ENCODE measurements at regions not wholly inside any gene's neighbourhood (a gene's known extent, or its start where the extent isn't known, plus 50 kb on each side); places are given as distances from the start of the nearest gene placed in this dataset.

GRCh38 chr16:79814124-79814523, 213.6 kb upstream of the MAF start:
- in situ Hi-C loops (cut with HindIII; ENCODE audit: low sequenced_read_pairs): no loop called here

GRCh38 chr16:79811541-79811940, 211.0 kb upstream of the MAF start:
- in situ Hi-C loops (cut with HindIII; ENCODE audit: low sequenced_read_pairs): no loop called here

GRCh38 chr16:79810449-79811189, 210.1 kb upstream of the MAF start:
- in situ Hi-C loops (cut with HindIII; ENCODE audit: low sequenced_read_pairs): no loop called here

DNA sequence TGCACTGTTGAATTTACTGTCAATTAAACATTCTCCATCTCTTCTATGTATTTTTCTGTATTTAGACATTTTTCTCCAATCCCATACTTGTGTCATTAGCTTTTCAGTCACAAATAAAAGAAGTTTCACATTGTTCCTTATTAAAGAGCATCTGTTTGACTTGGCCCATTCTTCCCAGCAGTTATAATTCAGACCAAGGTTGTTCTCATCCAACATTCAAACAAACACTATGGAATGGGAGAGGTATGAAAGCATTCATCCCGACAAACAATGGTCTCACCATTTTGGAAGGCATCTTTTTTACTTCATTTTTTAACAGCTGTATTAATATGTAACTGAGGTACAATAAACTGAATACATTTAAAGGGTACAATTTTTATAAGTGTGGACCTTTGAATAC, 208.8 kb upstream of the MAF start:
- in situ Hi-C loops (cut with HindIII; ENCODE audit: low sequenced_read_pairs): no loop called here

DNA sequence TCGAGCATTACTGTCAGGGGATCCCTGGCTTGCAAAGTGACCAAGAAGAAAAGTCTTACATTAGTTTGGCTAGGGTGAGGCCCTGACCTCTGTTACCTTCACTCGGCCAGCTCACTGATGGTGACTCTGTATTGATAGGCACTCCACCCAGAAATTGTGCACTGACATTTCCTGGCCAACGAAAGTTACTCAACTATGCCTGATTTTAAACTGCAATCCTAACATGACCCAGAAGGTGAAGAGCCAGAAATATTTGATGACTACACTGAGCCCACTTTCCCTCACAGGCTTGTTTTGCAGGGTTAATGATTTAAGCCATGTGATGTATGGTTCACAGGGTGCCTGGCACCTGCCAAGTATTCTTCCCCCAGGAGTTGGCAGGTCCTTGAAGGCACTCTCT, 208.2 kb upstream of the MAF start:
- in situ Hi-C loops (cut with HindIII; ENCODE audit: low sequenced_read_pairs): no loop called here

DNA sequence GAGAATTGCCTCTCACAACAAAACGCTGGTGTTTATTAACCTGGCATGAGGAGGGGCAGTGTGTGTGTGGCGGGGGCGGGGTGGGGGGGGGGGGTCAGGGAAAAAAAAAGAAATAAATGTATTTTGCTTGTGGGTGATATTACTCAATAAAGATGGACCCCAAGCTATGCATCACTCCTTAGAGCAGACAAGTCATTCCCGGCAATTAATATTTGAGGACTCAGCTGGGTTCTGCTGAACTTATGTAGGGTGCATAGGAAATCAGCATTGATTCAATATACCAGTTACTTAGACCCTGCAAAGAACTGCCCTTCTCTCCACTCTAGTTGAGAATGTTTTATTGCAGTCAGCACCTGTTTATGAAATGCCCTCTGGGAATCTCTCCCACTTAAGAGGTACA, 206.2 kb upstream of the MAF start:
- in situ Hi-C loops (cut with HindIII; ENCODE audit: low sequenced_read_pairs): no loop called here

- in situ Hi-C loops (cut with HindIII; ENCODE audit: low sequenced_read_pairs): no loop called here
These were observed 205.1 kb upstream of the MAF start for GRCh38 chr16:79805621-79806020.

GRCh38 chr16:79801646-79802045, 201.1 kb upstream of the MAF start:
- in situ Hi-C loops (cut with HindIII; ENCODE audit: low sequenced_read_pairs): no loop called here

DNA sequence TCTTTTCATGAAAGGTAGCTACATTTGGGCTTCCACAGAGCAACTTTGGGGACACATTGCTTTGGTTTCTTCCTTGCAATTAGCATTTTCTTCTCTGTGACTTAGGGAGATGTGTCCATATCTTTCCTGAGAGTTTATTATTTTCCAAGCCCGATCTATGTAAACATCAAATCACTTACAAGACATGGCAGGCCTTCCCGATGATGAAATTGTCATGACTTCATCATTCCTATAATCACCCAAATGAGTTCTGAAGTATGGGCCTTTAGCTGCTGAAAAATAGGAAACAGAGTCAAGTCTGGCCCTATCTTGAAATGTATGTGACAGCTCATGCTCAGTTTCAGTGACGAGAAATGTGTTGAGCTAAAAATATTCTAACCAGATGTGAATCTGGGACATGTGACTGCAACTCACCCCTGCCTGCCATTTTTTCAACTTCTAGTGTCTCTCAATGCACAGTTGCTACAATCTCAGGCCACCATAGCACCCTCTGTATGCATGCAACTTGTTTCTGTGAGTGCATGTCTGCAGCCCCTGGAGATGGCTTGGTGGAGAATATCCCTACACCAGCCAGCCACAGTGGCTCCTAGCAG, 199.6 kb upstream of the MAF start:
- in situ Hi-C loops (cut with HindIII; ENCODE audit: low sequenced_read_pairs): no loop called here

GRCh38 chr16:79798416-79799053, 198.0 kb upstream of the MAF start:
- in situ Hi-C loops (cut with HindIII; ENCODE audit: low sequenced_read_pairs): no loop called here

- in situ Hi-C loops (cut with HindIII; ENCODE audit: low sequenced_read_pairs): no loop called here
These were observed 196.9 kb upstream of the MAF start for GRCh38 chr16:79797486-79797885.

DNA sequence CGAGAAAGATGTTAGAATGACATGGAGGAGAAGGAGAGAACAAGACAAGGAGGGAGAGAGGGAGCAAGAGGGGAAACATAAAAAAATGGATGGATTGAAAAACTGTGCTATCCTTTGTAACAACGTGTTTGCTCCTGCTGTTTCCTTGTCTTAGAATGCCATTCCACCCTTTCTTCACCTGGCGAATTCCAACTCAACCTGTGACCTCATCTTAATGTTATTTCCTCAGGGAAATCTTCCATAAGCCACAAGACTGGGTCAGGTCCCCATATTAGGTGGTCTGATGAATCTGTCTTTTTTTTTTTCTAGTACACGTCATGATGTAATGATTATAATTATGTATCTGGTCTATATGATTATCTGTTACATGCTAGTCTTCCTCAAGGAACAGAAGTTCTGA, 195.0 kb upstream of the MAF start:
- in situ Hi-C loops (cut with HindIII; ENCODE audit: low sequenced_read_pairs): no loop called here

GRCh38 chr16:79794941-79795340, 194.4 kb upstream of the MAF start:
- in situ Hi-C loops (cut with HindIII; ENCODE audit: low sequenced_read_pairs): no loop called here

DNA sequence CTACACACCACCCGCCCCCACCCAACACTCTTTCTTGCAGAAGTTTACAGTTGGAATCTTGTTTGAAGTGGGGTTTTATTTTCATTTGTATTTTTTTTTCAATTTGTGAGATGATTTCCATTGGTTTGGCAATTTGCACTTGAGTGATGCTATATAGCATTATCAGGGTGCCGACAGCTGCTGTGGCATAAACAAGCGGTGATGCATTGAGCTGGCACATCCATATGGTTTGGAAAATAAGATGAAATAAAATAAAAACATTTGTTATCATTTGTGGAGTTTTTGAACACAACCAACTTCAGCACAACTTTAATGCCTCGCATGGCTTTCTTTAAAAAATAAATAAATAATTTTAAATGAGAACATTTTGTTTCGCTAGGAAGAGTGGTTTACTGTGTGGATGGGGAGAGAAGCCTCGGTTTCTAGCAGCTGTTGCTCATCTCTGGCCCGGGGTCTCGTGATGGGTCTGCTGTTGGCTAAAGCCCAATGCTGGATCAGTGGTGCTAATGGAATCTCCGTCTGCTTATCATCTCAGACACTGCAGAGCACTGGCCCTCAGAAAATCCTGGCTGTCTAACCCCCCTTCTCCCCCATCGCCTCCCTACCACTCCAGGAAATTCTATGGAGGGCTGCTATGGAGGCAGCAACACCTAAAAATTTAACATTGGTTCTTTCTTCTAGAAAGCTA, 192.3 kb upstream of the MAF start:
- in situ Hi-C loops (cut with HindIII; ENCODE audit: low sequenced_read_pairs): no loop called here

DNA sequence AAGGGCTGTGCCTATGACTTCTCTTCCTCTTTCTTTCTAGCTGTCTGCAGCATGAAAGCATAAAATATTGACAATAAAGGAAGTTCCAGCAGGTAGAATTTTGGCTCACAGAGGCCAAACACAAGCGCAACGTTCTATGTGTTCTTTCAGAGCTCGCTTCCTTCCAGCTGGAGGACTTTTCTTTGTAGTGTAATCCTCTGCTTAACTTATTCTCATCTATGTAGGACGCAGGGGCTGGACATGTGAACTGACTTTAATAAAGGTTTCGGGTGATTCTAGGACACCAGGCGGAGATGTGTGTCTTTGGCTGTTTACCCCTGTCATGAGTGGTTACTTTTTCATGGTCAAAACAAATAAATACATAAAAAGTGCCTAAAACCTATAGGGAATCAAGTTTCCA, 191.5 kb upstream of the MAF start:
- in situ Hi-C loops (cut with HindIII; ENCODE audit: low sequenced_read_pairs): no loop called here

DNA sequence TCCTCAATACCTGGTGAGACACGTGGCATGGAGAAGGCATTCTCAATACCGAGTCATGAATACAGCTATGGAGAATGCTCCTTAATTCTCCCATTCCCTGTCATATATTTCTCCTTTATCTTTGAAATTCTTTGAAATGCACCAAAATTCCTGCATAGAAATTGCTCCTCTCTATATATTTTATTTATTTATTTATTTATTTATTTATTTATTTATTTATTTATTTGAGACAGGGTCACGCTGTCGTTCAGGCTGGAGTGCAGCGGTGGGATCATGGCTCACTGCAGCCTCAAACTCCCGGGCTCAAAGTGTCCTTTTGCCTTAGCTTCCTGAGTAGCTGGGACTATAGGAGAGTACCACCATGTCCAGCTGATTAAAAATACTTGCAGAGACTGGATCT, 190.3 kb upstream of the MAF start:
- in situ Hi-C loops (cut with HindIII; ENCODE audit: low sequenced_read_pairs): no loop called here

DNA sequence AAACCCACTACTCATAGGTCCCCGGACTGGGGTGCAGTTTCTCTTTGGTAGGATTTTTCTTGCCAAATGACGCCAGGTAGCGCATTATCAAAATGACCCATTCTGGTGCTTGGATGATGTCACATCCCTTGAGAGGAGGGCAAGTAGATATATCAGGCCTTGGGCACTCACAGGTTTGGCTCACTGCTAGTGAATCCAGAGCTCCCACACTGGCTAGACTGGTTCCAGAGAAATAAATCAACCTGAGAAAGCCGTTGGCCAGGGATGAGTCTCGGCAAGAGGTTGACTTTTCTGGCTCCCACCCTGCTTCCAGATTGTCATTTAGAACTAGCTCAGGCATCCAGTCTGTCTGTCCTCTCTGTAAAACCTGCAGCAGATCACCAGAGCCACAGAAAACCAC, 188.4 kb upstream of the MAF start:
- in situ Hi-C loops (cut with HindIII; ENCODE audit: low sequenced_read_pairs): no loop called here

GRCh38 chr16:79786389-79786788, 185.9 kb upstream of the MAF start:
- in situ Hi-C loops (cut with HindIII; ENCODE audit: low sequenced_read_pairs): no loop called here

- in situ Hi-C loops (cut with HindIII; ENCODE audit: low sequenced_read_pairs): no loop called here
These were observed 183.5 kb upstream of the MAF start for GRCh38 chr16:79784007-79784406.

GRCh38 chr16:79777679-79778078, 177.1 kb upstream of the MAF start:
- in situ Hi-C loops (cut with HindIII; ENCODE audit: low sequenced_read_pairs): no loop called here

- in situ Hi-C loops (cut with HindIII; ENCODE audit: low sequenced_read_pairs): no loop called here
These were observed 175.8 kb upstream of the MAF start for GRCh38 chr16:79776243-79776847.
